Activated naive CD4-positive, alpha-beta T cell treated with anti-CD3 and anti-CD28 coated beads, Interleukin-2, amount 50 U/mL, for 72 hours (primary cell): ENCODE measurements at regions not wholly inside any gene's neighbourhood (a gene's known extent, or its start where the extent isn't known, plus 50 kb on each side); places are given as distances from the start of the nearest gene placed in this dataset.

ENCODE experiments used
- ATAC-seq, 2 donors: fragments of 150-1000 bp; cut with Tn5 transposase; 2 replicates each; pipeline ENCODE4 v1.10.0; 2021; ENCODE audit warnings: mild to moderate bottlenecking in 2 of 2, moderate library complexity in 2 of 2
- DNase-seq, 2 donors: peaks; one replicate each; pipeline ENCODE4 v3.0.0; 2021 to 2022; ENCODE audit warnings: low spot score in 2 of 2
- H3K27ac Mint-ChIP-seq, 2 donors: one replicate each; pipeline ENCODE4 v1.8.0; 2022; ENCODE audit warnings: mild to moderate bottlenecking in 2 of 2, mixed read lengths in 2 of 2
- H3K36me3 Mint-ChIP-seq, 2 donors: one replicate each; pipeline ENCODE4 v1.8.0; 2022; ENCODE audit warnings: mixed read lengths in 2 of 2
- H3K9me3 Mint-ChIP-seq, 2 donors: one replicate each; pipeline ENCODE4 v1.8.0; 2022; ENCODE audit warnings: mixed read lengths in 2 of 2

DNA sequence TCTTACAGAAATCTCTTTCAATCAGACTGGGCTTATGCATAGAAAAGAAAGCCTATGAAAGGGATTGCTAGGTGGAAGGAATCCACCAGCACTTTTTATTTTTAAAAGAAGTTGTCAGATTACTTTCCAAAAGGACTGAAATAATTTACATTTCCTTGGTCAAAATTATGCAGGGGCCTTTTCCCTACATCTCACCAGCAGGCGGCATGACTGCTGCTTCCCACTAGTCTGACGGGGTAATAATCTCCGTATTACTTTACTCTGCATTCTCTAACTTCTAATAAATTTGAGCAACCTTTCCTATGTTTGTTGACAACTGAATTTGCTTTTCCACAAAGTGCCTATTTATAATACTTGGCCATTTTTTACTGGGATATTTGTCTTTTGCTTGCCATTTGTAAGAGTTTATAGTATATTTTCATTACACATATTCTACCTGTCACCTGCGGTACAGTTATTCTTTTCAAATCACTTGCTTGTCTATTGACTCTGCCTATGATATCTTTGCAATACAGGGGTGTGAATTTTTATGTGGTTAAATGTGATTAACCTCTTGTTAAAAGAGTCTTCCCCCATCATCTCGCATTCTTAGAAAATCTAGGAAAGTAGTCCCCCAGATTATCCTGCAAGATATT lies 51.9 kb upstream of the USP47 start:
- no peak for DNase-seq
- ATAC-seq, result no peak
- Mint-ChIP-seq H3K9me3 (no peaks in the 10 kb centered on the region), H3K36me3 (no peaks in the 10 kb centered on the region), H3K27ac (no peak overlapping the region)

DNA sequence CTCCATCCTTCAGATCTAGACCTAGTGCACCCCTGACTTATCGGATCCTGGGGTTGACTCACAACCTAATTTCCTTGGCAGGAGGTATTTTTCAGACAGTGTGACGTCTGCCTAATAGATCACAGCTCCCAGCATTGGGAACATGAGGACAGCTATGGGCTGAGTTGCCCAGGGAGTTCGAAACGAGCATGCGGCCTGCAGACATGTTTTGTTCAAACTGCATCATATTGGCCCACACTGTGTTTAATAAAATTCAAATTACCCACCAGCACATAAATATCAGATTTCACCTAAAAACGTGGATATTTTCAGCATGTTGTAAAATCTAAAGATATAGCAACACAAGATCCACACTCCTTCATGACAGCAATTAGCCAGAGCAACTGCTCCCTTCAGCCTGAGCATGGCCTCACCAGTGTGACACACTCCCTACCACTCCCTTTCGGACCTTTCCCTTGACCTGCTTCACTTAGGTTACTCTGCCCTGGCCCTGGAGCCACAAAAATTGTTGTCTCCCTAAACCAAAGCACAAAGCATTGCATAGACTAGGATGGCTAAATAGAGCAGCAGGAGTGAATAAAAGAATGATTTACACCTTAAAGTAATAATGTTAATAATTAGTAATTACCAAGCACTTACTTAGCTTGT lies 53.6 kb upstream of the USP47 start:
- DNase-seq (no peak), ATAC-seq (peak; percentile 24 to 37)
- Mint-ChIP-seq H3K27ac (no peak overlapping the region), H3K9me3 (no peaks in the 10 kb centered on the region), H3K36me3 (no peaks in the 10 kb centered on the region)

DNA sequence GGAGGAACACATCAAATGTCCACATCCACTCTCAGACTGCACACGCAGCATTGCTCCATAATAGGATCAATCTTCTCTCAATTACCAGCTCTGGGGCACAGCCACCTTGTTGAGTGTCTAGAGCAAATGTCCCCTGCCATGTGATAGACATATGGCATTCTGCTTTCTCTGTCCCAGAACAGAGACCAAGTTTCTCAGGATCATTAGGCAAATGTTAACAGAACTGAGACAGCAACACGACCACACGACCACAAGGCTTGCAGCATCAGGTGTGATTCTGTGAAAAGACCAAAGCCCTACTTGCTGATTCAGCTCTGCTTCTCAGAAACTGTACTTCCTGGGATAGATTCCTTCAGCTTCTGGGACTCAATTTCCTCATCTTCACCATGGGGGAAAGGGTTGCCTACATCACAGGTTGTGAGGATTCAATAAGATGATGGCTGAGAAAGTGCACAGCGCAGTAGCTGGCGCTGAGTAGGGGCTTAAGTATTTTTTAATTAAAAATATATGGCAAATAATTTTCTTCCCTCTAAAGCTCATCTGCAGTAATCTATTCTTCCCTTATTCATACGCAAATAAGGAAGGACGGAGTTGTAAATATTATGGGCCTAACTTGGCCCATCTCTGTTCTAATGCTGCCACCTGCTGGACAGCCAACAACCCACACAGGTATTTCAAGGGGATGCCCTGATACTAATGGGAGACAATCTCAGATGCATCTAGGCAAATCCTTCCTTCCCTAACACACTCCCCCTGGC lies 54.3 kb upstream of the USP47 start:
- Mint-ChIP-seq H3K9me3 (no peaks in the 10 kb centered on the region), H3K36me3 (no peaks in the 10 kb centered on the region), H3K27ac (no peak overlapping the region)
- peak in 1 of 2 donors; percentile 75 for DNase-seq
- ATAC-seq, result peak; percentile 73 to 86

DNA sequence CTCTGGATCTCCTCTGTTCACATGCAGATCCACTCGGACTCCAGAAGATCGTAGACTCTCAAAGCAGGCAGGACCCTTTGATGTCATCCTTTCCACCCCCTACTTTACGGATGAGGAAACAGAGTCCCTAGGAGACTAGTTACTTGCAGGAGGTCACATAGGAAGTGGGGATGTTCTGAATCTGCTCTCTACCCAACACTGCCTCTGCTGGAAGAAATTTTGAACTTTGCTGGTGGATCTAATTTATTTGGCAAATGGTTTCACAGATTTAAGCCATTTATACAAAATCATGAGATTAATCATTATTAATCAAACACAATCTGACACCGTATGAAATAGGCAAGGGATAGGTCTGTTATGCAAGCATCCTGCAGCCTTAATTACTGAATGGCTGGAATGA lies 55.0 kb upstream of the USP47 start:
- Mint-ChIP-seq H3K9me3 (no peaks in the 10 kb centered on the region), H3K36me3 (no peaks in the 10 kb centered on the region), H3K27ac (no peak overlapping the region)
- ATAC-seq (no peak), DNase-seq (no peak)

DNA sequence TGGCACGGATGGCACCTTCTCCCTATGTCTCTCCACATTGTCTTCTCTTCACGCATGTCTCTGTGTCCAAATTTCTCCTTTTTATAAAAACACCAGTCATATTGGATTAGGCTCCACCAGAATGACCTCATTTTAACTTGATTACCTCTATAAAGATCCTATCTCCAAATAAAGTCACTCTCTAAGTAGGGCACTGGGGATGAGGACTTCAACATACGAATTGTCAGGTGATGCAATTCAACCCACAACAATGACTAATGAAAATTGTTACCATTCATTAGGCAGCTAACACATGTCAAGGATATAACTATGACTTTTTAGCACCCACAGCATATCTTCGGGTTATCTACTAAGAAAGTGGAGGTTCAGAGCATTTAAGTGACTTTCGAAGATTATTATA lies 55.5 kb upstream of the USP47 start:
- ATAC-seq (no peak), DNase-seq (no peak)
- Mint-ChIP-seq H3K36me3 (no peaks in the 10 kb centered on the region), H3K27ac (no peak overlapping the region), H3K9me3 (no peaks in the 10 kb centered on the region)

DNA sequence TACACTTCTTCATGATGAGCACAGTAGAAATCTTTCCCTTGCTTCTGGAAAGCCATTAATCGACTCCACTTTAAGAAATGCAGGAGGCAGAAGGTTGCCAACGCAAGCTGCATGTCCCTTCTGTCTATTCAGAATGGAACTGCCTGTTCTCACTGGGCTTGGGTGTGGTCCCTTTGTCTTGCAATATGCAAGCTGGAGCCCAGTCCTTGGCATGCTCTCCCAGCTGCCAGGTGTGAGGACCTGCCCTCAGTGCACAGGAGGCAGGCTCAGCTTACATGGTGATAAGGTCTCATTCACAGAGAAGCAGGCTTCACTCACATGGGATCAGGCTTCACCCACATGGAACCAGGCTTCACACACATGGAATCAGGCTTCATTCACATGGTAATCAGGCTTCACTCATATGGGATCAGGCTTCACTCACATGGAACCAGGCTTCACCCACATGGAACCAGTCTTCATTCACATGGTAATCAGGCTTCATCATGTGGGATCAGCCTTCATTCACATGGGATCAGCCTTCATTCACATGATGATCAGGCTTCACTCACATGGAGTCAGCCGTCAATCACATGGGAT lies 59.2 kb upstream of the USP47 start:
- no peak overlapping the region for H3K27ac Mint-ChIP-seq
- no peak for DNase-seq
- H3K9me3 Mint-ChIP-seq, result no peaks in the 10 kb centered on the region
- no peak for ATAC-seq
- H3K36me3 Mint-ChIP-seq, result no peaks in the 10 kb centered on the region

DNA sequence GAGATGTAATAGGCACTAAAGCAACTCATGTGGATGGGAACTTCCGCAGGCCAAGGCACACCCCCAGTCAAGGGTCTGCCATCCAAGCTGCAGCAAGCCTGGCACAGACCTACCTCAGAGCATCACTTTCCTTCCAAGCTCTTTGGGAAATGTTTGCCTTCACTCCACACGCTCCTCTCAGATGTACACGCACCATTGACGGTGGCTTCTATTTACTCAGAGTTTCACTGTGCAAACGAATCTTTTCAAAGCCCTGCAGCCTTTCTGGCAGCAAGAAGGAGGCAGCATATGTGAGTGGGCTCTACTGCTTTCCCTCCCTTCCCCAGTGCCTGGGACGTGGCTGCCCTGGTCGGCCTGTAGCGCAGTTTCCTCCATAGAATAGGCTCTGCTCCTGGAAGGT lies 60.9 kb upstream of the USP47 start:
- ATAC-seq, result no peak

DNA sequence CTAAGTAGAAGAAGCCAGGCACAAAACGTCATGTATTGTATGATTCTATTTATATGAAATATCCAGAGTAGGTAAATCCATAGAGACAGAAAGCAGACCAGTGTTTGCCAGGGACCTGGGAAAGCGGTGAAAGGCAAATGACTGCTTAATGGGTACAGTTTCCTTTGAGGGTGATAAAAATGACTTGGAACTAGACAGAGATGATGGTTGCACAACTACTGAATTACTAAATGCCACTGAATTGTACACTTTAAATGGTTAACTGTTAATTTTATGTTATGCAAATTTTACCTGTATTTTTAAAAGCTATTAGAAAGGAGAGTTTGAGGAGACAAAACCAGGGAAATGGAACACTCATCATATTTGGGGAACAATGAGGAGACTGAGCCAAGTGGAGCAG lies 61.8 kb upstream of the USP47 start:
- no peaks in the 10 kb centered on the region for H3K9me3 Mint-ChIP-seq
- DNase-seq (no peak), ATAC-seq (no peak)
- no peak overlapping the region for H3K27ac Mint-ChIP-seq
- no peaks in the 10 kb centered on the region for H3K36me3 Mint-ChIP-seq

More for the DNA sequence above, 60.9 kb upstream of the USP47 start:
- Mint-ChIP-seq H3K36me3 (no peaks in the 10 kb centered on the region), H3K9me3 (no peaks in the 10 kb centered on the region), H3K27ac (no peak overlapping the region)
- DNase-seq, result no peak

DNA sequence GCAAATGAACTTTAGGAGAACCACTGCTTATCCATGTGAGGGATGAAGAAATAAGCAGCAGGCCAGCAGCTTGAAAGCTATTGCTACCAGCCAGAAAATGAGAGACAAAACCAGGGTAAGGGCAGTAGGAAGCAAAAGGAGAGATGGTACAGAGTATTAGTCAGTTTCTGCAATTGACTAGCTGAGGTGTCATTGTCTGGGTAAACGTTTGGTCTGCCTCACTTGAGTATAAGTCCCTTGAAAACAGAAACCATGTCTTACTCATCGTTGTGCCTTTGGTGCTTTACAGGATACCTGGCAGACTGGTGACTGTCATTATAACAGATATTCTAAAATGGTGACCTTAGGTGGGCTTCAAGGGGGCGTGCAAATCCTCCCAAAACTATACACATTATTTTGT lies 63.9 kb upstream of the USP47 start:
- no peaks in the 10 kb centered on the region for H3K9me3 Mint-ChIP-seq
- ATAC-seq (peak; percentile 58 to 99), DNase-seq (no peak)
- no peak overlapping the region for H3K27ac Mint-ChIP-seq
- H3K36me3 Mint-ChIP-seq, result no peaks in the 10 kb centered on the region

DNA sequence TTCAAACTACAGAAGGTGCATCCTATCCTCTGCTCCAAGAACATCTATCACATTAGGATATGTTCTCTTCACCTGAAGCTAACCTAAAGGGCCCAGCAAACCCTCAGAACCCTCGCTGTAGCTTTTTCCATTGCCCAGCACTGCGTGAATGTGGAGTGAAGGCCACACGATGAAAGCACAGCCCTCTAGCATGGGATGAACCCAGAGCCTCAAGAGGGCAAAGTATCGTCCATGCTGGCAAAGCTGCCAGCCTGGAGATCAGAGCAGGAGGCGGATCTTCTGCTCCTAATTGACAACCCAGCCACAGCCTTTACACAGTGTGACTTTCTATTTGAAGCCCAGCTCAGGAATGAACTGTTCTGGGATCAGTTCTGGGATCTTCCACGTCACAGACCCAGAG lies 65.1 kb upstream of the USP47 start:
- ATAC-seq (no peak), DNase-seq (no peak)
- H3K36me3 Mint-ChIP-seq, result no peaks in the 10 kb centered on the region
- no peaks in the 10 kb centered on the region for H3K9me3 Mint-ChIP-seq
- H3K27ac Mint-ChIP-seq, result no peak overlapping the region

DNA sequence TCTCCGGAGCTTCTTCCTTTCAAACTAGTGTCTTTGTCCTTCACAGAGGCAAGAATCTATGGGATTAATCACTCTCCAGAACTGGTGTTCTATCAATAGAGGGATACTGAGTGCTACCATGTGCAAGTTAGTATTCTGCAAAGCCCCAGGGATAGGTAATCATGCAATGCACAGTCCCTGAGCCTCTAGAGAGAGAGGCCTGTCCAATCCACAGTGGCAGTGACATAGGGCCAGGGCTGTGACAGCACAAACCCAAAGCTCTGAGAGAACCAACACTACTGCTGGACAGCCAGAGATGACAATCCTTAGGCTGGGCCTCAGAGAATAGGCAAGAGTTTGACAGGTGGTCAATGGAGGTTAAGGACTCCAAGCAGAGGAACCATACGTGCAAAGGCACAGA lies 66.8 kb upstream of the USP47 start:
- no peak for ATAC-seq
- H3K27ac Mint-ChIP-seq, result peak overlapping the region in 1 of 2 donors; percentile 6
- no peak for DNase-seq
- no peaks in the 10 kb centered on the region for H3K9me3 Mint-ChIP-seq
- no peaks in the 10 kb centered on the region for H3K36me3 Mint-ChIP-seq

DNA sequence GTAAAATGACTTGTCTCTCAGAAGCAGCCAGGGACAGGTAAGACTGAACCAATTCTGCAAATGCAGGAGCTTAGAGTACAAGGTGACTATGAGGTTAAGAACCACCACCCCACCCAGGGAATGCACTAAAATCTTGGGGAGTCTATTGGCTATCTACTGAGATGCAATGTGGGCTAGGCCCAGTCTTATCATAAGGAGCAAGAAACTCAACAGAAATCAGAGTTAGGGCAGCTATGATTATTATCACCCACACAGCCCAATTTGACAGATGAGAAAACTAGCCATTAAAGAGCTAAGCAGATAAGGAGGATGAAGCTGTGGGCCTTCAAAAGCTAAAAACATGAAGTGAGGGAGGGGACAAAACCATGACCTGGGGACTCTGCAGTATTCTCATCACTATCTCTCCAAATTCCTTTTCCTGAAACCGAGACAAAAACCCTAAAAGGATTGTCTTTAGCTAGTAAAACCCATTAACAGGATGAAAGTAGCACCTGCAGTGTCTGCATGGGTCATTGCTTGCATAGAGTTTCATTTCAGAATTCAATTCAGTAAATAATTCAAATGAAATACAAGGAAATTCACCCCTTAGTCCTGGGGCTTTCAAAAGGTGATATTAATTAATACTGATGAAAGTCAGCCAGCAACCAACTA lies 68.8 kb upstream of the USP47 start:
- DNase-seq, result no peak
- Mint-ChIP-seq H3K36me3 (no peaks in the 10 kb centered on the region), H3K27ac (no peak overlapping the region), H3K9me3 (no peaks in the 10 kb centered on the region)
- no peak for ATAC-seq

DNA sequence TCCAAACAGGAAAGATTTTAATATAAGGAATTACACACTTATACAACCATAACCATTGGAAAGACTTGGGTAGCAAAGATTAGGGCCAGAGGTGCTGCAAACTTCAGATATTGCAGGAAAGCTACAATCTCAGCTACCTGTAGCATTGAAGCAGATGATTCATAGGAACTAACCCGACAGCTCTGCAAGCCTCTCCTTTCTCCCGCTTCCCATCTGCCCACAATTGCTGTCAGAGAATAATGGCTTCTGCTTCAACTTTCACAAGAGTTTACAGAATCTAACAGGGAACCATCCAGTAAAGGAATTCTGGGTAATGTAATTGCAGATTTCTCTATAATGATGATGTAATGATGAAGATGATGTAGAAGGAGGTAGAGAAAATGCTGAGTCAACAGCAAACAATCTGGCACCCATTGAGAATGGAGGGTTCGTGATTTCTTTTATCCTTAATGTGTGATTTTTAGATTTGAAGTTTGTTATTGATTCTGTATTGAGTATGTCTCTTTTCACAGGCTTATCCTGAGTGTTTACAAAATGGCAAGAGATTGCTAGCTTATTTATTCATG lies 70.8 kb upstream of the USP47 start:
- H3K27ac Mint-ChIP-seq, result no peak overlapping the region
- no peaks in the 10 kb centered on the region for H3K9me3 Mint-ChIP-seq
- no peak for DNase-seq
- no peaks in the 10 kb centered on the region for H3K36me3 Mint-ChIP-seq
- ATAC-seq, result no peak

DNA sequence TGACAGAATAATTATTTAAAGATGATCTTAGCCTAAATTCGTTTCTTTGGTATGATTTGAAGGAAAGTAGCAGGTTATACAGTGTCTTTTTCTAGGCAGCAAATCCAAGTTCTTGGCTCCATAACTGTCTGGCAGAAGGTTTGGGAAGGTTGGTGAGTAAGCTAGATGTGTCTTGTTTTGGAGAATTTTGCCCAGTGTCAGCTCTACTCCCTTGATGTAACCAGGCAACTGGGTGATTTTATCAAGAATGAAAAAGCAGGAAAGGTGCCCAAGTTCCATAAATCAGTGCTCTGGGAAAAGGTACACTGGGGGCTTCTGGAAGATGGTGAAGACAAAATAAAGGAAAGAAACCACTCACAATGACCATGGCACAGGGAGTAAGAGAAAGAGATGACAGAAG lies 71.5 kb upstream of the USP47 start:
- ATAC-seq (no peak), DNase-seq (no peak)
- Mint-ChIP-seq H3K36me3 (no peaks in the 10 kb centered on the region), H3K27ac (no peak overlapping the region), H3K9me3 (no peaks in the 10 kb centered on the region)

DNA sequence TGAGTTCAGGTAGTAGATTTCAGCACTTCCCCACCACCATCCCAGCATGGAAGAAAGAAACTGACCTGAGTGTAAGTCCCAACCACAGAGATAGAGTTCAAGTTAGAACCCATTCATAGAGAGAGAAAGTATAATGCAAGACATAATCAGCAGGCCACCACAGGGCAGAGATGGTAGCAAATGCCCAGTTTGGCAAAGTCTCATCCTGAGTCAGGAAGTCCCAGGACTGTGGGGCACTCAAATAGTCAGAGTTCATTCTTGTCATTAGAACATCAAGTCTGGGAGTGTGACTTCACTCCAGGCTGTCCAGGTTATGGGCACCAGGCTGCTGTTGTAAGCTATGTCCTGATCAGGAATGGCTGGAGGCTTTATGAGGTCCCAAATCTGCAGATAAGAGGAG lies 72.0 kb upstream of the USP47 start:
- no peak for ATAC-seq
- Mint-ChIP-seq H3K27ac (no peak overlapping the region), H3K36me3 (no peaks in the 10 kb centered on the region), H3K9me3 (no peaks in the 10 kb centered on the region)
- no peak for DNase-seq

DNA sequence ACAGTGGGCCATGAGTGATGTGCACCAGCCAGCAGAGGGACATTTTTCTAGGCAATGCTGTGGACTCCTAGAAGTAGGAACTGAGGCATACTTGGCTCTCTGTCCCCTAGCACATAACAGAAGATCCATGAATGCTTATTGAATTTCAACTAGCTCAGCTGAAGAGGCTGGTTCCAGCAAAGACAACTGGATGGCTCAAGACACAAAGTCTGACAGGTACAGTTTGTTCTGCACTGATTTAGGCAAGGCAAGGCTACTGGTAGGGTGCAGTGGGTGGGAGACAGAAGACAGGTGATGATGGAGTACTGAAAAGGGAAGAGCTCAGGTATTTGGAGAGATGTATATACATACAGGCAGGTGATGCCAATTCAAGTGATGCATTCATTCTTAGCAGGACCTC lies 72.4 kb upstream of the USP47 start:
- no peak for ATAC-seq
- H3K36me3 Mint-ChIP-seq, result no peaks in the 10 kb centered on the region
- DNase-seq, result no peak
- H3K9me3 Mint-ChIP-seq, result no peaks in the 10 kb centered on the region
- no peak overlapping the region for H3K27ac Mint-ChIP-seq

DNA sequence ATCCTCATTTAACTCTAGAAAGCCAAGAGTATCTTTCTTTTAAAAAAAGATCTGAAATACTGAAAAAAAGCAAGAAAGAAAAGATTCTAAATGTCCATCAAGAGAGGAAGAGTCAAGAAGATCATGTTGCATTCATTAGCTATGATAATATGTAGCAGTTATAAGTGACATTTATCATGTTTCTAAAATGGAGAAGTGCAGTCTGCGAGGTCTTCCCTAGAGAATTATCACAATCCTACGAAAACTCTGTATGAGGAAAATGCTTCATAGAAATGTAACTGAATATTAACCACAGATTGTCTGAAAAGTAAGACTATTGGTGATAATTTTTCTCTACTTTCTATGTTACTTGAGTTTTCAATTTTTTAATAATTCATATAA lies 77.4 kb upstream of the USP47 start:
- no peak for ATAC-seq
- no peak for DNase-seq
- Mint-ChIP-seq H3K36me3 (no peaks in the 10 kb centered on the region), H3K27ac (no peak overlapping the region), H3K9me3 (no peaks in the 10 kb centered on the region)
